M059J (cell line): ENCODE measurements at regions not wholly inside any gene's neighbourhood (a gene's known extent, or its start where the extent isn't known, plus 50 kb on each side); places are given as distances from the start of the nearest gene placed in this dataset.

Source experiments
- DNase-seq: peaks from one replicate; pipeline ENCODE4 v3.0.0-alpha.2; 2012; ENCODE audit warnings: low read depth

DNA sequence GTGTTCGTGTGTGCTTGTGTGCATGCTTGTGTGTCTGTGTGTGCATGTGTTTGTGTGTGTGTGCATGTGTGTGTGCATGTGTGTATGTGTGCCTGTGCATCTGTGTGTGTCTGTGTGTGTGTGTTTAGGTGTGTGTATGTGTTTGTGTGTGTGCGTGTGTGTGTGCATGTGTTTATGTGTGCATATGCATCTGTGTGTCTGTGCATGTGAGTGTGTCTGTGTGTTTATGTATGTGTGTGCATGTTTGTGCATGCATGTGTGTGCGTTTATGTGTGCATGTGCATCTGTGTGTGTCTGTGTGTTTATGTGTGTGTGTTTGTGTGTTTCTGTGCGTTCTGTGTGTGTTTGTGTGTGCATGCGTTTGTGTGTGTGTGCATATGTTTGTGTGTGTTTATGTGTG lies 106.6 kb upstream of the TNRC6C start:
- DNase-seq, result no peak

DNA sequence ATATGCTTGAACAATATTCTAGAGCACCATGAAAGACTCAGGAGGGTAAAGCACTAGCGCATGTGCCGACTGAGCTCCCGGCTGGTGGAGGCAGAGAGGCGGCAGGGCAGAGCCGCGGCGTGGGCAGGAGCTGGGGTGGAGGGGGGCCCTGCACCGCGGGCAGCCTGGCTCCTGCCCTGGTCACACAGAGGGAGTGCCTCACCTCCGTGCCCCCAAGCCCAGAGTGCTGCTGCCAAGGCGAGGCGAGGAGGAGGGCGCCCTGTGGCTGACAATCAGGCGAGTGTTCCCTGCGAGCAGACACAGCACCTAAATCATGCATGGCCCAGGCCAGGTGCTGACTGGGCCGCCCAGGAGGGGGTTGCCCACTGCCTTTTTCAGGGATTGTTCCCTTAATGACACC lies 105.8 kb upstream of the TNRC6C start:
- DNase-seq, result no peak

DNA sequence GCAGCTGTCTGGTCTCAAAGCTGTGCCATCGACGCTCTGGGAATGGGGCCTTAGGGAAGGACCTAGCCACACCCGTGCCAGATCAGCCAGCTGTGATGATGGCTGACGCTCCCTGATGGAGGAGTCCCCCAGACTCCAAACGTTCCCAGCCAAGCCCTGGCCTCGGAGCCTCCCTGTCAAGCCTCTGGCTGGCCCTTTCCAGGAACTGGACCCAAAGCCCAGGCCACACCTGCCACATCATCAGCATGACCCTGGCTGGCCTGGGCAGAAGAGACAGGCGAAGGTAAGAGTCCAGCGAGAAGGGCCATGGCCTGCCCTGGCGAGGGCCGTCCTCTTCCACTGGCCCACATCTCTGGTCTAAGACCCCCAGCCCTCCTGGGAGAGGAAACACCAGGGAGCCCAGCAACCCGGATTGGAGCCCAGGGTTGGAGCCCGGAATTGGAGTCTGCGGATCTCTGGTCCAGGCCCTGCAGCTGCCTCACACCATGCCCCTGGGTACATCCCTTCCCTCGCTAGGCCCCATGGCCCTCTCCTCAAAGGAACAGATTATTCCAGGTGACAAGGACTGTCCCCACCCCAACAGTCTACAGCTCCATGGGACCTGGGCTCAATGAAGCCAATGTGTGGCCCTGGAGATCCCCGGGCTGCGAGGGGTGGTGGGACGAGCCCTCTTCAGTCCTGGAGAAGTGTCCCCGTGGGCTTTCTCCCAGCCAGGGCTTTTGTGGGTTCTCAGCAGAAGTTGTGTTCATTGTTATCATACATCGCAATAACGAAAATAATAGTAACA lies 105.1 kb upstream of the TNRC6C start:
- DNase-seq, result no peak

DNA sequence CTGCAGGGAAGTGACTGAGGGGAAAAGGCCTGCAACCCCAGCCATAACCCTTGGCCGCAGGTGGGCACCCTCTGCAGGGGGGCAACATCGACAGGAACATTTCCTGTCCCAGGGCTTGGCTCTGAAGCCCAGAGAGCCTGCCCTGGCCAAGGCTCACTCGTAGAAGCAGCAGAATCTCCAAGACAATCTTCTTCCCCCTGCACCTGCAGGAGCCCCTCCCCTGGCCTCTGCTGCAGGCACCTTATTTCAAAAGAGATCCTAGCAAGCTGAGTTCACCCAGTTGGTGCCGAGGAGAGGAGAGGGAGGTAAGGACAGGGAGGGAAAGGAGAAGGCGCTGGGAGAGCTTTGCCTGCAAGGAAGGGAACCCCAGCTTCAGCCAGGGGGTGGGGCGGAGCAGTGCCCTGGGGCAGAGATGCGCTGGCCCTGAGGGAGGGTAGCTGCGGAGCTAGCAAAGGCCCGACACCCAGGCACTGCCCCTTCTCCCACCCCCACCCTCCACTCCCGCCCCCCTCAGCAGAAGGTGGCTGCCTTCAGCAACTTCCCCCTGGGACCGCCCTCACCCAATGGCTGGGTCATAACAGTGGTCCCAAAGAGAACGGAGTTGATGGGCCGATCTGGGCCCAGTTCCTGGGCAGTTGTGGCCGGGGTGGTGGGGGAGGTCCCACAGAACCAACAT lies 104.3 kb upstream of the TNRC6C start:
- DNase-seq, result no peak

DNA sequence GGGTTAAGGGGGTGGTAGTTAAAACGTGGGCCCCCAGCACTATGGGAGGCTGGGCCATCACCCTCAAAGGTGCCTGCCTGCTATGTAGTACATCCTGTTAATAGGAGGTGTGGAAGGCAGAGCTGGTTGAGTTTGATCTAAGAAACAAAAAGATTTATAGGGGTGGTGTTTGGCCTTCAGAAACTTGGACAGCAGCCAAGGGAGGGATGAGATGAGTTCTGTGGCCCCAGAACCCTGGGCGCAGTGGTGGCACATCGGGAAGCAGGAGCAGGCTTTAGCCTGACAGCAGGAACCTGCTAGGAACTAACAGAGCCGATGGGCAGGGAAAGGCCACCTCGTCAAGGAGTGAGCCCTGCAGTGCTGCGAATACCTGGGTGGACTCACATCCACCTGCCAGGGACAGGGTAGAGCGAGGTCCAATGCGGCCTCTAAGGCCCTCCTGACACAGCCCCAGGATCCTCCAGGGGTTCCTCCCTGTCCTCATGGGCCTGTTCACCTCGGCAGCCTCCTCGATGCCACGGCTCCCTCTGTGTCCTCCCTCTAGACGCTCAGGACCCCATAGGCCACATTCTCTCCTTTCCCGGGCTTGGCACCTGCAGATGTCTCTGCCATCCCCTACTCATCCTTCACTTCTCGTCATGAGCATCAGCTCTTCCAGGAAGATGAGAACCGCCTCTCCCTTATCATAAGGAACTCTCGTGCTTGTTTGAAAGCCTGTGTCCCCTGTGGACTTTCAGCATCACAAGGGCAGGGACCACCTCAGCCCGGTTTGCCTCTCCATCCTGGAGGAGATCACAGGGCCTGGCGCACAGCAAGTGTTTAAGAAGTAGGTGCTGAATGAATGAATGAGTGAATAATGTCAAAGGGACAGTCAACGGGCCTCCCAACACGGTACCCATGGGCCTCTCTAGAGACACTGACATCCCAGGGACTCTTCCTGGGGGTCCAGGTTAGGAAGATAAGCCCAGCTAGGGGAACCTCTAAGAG lies 103.5 kb upstream of the TNRC6C start:
- no peak for DNase-seq

DNA sequence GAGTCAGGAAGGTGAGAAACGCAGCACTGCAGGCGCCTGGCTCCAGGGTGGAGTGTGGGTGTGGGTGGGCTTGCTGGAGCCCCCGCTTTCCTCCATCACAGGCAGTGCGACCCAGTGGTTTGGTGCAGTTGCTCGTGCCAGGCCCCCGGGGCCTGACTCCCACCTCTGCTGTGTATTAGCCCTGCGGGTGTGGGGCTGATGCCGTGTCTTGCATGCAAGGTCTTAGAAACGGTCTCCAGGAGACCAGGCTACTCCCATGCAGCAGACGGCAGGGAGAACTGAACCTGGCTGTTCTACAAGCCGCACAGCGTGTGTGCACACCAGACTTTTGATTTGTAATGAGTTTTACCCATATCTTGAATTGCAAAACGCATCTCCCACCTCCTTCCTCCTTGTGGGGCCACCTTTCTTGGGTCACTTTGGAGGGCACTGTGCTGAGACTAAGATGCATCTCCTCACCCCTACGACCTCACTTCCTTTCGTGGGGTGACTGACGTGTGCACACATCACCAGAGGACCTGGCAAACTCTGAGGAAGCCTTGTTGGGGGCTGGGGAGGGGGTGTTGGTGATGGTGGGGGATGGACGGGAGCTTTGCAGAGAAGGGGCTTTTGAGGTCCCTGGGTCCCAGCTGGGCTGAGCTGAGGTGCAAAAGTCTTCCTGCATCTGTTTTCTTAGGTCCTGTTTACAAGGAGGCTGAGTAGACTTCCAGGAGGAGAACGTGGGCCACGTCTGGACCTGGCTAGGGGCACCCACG lies 101.8 kb upstream of the TNRC6C start:
- DNase-seq, result no peak

DNA sequence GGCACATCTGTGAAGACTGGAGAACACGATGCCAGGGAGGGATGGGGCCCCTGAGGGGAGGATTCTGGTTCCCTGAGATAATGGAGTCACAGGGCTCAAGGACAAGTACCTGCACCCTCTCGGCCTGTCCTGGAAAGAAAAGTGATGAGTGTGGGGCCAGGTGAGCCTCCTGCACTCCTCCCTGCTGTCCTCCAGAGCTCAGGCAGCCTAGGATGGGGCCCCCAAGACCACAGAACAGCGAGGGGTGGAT lies 101.3 kb upstream of the TNRC6C start:
- DNase-seq, result no peak

DNA sequence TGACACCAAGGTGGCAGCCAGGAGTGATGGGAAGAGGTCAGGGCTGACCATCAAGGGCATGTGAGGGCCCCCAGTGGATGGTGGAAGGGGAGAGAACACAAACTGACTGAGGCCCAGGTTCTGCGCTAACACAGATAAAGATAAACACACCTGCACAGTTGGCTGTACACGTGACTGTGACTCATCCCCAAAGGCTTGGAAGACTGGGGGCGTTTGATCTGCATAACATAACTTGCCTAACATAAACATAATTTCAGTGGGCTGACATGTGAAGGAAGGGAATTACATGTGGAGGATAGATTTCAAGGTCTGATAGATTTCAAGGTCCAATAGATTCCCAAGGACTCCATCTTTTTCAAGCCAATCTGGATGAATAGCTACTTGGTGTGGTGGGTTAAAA lies 100.9 kb upstream of the TNRC6C start:
- DNase-seq, result no peak

DNA sequence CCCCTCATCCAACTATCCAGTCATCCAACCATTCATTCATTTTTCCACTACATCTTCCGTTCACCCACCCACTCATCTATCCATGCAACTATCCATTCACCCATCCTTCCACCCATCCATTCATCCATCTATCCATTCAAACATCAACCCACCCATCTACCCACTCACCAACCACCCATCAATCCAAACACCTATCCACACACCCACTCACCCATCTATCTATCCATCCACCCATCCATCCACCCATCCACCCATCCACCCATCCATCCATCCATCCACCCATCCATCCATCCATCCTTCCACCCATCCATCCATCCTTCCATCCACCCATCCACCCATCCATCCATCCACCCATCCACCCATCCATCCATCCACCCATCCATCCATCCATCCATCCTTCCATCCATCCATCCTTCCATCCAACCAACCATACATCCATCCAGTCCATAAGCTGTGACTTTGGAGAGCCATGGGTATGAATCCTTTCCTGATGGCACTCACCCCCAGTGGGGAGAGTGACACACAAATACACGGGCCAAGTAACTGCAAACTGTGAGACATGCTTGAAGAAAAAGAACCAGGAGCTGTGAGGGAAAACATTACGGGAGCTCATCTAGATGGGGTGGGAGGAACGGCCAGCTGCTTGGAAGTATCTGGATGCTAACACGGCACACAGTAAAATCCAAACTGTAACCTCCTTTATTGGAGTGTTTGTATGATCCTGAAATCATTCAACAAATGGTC lies 100.0 kb upstream of the TNRC6C start:
- DNase-seq, result no peak

DNA sequence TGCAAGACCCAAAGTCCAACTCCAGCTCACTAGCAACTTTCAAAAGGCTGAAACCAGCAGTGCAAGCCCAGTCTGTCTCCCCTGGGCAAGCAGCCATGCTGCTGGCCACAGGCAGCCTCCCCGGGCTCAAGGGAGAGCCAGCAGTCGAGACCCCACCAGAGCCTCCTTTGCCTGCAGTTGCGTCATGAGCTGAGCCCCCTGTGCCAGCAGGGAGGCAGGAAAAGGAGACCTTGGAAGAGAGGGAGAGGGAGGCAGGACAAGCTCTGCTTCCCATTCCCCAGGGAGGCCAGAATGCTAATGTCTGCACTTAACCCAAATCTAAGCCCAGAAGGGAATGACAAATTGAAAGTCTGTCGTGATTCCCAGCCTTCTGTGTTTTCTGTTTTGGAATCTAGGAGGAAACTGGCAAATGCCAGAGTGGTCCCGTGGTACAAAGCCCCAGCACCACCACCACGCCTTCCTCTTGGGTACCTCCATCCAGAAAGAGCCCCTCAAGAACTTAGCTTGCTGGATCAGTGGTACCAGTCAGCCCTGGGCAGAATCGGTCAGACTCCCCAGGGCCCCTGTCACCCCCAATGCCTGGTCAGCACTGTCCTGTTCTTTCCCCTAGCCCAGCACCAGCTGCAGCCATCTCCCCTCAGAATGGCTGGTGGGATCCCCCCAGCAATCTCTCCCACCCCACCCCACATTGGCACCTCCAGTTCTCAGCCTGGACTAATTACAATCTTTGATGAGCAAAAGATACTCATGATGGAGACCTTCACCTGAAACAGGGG lies 99.3 kb upstream of the TNRC6C start:
- DNase-seq, result no peak

DNA sequence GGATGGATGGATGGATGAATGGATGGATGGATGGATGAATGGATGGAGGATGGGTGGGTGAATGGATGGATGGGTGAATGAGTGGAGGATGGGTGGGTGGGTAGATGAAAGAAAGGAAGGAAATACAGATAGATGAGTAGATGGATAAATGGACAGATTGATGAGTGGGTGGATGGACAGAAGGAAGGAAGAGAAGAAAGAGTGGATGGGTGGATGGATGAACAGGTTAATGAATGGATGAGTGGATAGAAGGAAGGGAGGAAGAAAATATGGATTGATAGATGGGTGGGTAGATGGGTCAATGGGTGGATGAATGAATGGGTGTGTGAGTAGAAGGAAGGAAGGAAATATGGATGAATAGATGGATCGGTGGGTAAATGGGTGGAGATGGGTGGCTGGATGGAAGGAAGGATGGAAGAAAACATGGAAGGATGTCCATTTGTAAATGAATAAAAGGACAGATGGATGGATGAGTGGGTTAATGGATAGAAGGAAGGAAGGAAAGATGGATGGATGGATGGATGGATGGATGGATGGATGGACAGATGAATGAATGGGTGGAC lies 97.3 kb upstream of the TNRC6C start:
- no peak for DNase-seq

DNA sequence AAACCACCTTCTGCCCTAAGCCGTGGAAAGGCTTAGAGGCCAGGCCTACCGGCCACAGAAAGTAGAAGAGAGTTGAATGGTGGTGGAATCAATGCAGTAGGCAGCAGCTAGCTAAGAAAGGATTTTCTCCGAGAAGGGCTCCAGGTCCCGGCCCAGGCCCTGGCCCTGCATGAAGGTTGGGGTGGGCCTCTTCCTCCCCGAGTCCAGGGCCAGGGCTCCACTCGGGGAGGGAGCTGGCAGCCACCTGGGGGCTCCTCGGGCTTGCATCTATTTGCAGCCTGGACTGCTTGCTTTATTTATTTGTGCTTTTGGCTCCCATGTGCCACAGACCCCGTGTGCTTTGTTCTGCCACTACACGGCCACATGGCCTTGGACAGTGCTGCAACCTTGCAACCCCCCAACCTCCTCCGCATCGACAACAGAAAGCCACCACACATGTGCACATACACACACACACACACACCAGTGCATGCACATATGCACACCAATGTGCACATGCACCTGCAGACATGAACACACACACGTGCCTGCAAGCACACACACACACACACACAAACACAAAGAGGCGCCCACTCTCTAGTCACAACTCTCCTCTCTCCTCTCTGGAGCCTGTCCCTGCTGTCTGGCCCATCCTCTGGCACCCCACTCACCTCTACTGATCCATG lies 96.4 kb upstream of the TNRC6C start:
- DNase-seq, result no peak

DNA sequence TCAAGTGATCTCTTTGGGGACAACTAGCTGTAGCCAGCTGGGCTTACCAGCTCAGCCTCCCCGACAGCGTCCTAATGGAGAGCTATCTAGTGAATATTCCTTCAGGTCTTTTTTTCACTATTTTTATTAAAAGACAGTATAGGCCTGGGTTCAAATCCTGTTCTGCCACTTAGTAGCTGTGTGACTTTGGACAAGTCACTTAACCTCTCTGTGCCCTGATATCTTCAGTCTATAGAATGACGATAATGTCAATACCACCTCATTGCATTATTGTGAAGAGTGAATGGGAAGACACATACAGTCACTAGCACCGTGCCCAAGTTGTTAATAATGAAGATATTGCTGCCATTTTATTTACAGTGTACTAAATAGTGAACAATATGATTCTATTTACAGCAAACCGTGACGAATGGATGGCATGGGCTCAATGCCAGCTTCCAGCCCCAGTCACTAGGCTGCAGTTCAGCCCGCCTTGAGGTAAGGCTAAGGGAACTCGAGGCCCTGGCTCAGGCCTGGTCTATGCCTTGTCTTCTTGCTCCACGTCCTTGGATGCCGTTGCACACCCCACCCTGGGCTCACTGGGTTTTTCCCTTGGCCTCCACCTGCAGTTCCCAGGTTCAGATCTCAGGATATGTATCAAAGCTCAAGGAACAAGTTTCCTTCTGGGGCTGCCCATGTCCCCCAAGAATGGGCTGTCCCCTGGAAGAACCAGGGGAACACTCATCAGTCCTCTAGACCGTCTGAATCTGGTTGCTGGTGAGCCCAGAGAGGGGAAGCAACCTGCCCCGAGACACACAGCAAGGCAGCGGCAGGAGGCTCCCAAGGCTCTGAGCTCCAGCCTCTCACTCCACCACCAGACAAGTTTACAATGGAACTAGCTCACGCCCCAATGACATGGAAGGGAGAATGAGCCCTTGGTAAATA lies 95.4 kb upstream of the TNRC6C start:
- DNase-seq, result peak; percentile 26

DNA sequence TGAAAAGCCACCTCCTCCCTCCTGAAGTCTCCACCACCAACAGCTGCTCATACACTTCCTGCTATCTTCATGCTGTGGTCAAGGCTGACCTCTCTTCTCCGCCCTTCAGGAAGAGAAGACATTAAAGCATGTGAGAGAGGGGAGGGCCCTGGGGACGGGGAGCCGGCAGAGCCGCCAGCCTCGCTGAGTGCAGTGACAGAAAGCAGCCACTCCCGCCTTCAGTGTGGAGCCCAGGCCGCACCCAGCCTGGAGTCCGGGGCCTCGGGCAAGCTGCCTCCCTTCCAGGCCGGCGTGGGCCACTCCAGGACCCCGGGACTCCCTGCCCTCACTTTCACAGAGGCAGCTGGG lies 94.7 kb upstream of the TNRC6C start:
- no peak for DNase-seq

DNA sequence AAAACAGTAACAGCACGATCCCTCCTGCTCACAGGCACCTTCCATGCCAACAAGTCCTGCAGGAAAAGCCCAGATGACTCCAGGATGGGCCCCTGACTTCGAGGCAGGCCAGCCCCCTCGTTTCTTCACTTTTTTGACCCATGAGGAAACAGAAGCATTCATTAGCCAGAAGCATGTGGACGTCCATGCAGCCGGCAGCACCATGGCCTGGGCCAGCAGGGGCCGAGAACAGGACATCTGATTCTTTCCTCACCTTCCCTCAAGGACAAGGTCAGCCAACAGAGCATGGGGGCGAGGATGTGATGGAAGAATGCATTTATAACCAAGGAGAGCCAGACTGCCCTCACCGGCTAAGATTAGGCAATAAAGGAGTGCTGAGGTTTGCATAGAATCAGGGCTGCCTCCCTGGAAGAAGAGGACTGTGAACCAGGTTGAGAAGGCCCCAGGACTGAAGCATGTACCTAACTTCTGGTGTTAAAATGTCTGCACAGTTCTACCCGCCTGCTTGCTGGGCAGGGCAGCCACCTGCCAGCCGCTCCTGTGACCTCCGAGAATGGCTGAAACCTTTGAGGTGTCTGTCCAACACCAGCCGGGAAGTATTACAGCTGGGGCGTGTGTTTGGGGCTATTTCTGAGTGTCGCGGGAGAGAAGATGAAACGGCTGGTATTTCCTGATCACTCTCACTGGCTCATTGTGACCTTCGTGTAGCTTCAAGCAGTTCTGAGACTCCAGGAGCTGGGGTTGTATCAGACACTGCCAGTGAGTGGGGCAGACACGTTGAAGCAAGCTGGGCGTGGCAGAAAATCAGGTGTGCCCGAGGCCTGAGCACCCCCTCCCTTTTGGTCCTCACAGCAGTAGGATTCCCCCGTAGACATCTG lies 94.0 kb upstream of the TNRC6C start:
- no peak for DNase-seq

DNA sequence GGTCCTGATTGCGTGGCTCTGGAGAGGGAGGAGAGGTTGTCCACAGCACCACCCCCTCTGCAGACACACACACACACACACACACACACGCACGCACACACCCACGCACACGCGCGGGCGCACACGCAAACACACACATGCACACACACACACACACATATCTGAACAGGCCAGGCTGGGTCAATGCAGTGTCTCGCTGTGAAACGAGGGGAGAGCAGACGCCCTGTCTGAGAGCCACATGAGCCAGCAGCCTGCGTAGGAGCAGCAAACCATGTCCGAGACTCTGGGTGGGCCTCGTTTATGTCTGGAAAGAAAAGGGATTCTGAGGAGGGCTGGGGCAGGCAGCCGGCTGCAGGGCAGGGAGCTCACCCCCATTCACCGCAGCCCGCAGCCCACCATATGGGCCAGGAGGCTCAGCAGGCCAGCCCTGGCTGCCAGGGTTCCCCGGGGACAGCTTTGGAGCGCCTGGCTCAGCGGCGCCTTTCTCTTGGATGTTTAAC lies 93.3 kb upstream of the TNRC6C start:
- no peak for DNase-seq

DNA sequence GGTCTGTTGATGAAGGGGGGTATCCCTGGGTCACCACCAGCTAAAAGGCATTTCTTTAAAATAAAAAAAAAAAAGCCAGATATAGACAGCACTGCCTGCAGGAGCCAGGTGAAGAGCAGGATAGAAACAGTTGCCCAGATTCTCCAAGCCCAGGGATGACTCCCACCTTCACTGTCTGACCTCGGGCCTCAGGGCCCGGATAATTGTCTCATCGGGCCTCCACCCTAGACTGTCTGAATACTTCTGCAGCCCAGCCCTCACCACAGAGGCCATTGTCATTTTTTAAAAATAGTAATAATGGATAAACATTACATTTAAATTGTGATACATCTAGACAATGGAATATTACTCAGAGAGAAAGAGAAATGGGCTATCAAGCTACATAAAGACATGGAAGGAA lies 92.8 kb upstream of the TNRC6C start:
- DNase-seq, result no peak
